NCI-H2029 (cell line): ENCODE measurements at regions not wholly inside any gene's neighbourhood (a gene's known extent, or its start where the extent isn't known, plus 50 kb on each side); places are given as distances from the start of the nearest gene placed in this dataset.

Experiments
- DNase-seq: peaks from one replicate; lab custom pipeline; 2025; lab: John Stamatoyannopoulos, UW

GRCh38 chr2:12968399-12968798 lies 251.7 kb downstream of the TRIB2 start:
- no peak for DNase-seq

GRCh38 chr2:12970861-12971260 lies 254.1 kb downstream of the TRIB2 start:
- no peak for DNase-seq

GRCh38 chr2:12971581-12972365 lies 255.0 kb downstream of the TRIB2 start:
- no peak for DNase-seq

GRCh38 chr2:12978066-12978835 lies 261.5 kb downstream of the TRIB2 start:
- DNase-seq, result no peak

GRCh38 chr2:12979066-12979465 lies 262.3 kb downstream of the TRIB2 start:
- no peak for DNase-seq

GRCh38 chr2:12980817-12981216 lies 264.1 kb downstream of the TRIB2 start:
- no peak for DNase-seq

GRCh38 chr2:12982149-12982584 lies 265.4 kb downstream of the TRIB2 start:
- DNase-seq, result no peak

GRCh38 chr2:12987246-12987645 lies 270.5 kb downstream of the TRIB2 start:
- no peak for DNase-seq

- no peak for DNase-seq
Measured at GRCh38 chr2:12988279-12988678, 271.5 kb downstream of the TRIB2 start.

GRCh38 chr2:12990523-12990922 lies 273.8 kb downstream of the TRIB2 start:
- DNase-seq, result no peak

GRCh38 chr2:12998685-12999084 lies 281.9 kb downstream of the TRIB2 start:
- DNase-seq, result no peak

GRCh38 chr2:13000664-13001363 lies 284.1 kb downstream of the TRIB2 start:
- no peak for DNase-seq

GRCh38 chr2:13001408-13001807 lies 284.7 kb downstream of the TRIB2 start:
- no peak for DNase-seq

GRCh38 chr2:13002536-13003331 lies 286.0 kb downstream of the TRIB2 start:
- DNase-seq, result no peak

- DNase-seq, result no peak
Measured at GRCh38 chr2:13003500-13003899, 286.8 kb downstream of the TRIB2 start.

GRCh38 chr2:13005048-13005447 lies 288.3 kb downstream of the TRIB2 start:
- no peak for DNase-seq

- DNase-seq, result no peak
Measured at GRCh38 chr2:13005761-13006335, 289.1 kb downstream of the TRIB2 start.

GRCh38 chr2:13006426-13006825 lies 289.7 kb downstream of the TRIB2 start:
- DNase-seq, result no peak

GRCh38 chr2:13006829-13007717 lies 290.3 kb downstream of the TRIB2 start:
- DNase-seq, result peak; percentile 9

- no peak for DNase-seq
Measured at GRCh38 chr2:13009027-13009642, 292.4 kb downstream of the TRIB2 start.
